HepG2 (cell line): ENCODE measurements at regions not wholly inside any gene's neighbourhood (a gene's known extent, or its start where the extent isn't known, plus 50 kb on each side); places are given as distances from the start of the nearest gene placed in this dataset.

Source experiments
- ATAD3A ChIP-seq: sonication (generic); formaldehyde crosslinking; IDR thresholded peaks from 2 replicates; pipeline ENCODE4 v1.4.0; 2020; ENCODE audit warnings: missing genetic modification reagents
- BHLHE40 ChIP-seq: IDR thresholded peaks from 2 replicates; pipeline ENCODE4 v1.6.1; 2011; ENCODE audit warnings: low read length, improper control_type of control experiment
- FOXA1 ChIP-seq, 2 experiments: fragments of 450-650 bp in 1 of 2; sonication (generic) in 1 of 2; formaldehyde crosslinking in 1 of 2; IDR thresholded peaks; 2 replicates each; pipeline versions ENCODE4 v1.4.0 to v1.6.1; 2016 to 2020; ENCODE audit warnings: missing genetic modification reagents in 1 of 2
- FOXC1 ChIP-seq: sonication (generic); formaldehyde crosslinking; IDR thresholded peaks from 2 replicates; pipeline ENCODE4 v1.8.0; 2022; ENCODE audit warnings: mild to moderate bottlenecking, missing genetic modification reagents, borderline replicate concordance
- HNF1B ChIP-seq: sonication (generic); formaldehyde crosslinking; IDR thresholded peaks from 2 replicates; pipeline ENCODE4 v1.5.1; 2020; ENCODE audit warnings: mild to moderate bottlenecking, moderate library complexity, missing genetic modification reagents
- HOXA3 ChIP-seq: sonication (generic); formaldehyde crosslinking; IDR thresholded peaks from 2 replicates; pipeline ENCODE4 v1.5.0; 2020; ENCODE audit warnings: missing genetic modification reagents
- KDM5A ChIP-seq: fragments of 200-600 bp; sonication (generic); IDR thresholded peaks from 2 replicates; pipeline ENCODE4 v1.7.0; 2018; ENCODE audit warnings: antibody characterized with exemption, mild to moderate bottlenecking, low read length, borderline replicate concordance
- KDM5B ChIP-seq: sonication (generic); formaldehyde crosslinking; IDR thresholded peaks from 2 replicates; pipeline ENCODE4 v1.4.0; 2020; ENCODE audit warnings: missing genetic modification reagents, mild to moderate bottlenecking, borderline replicate concordance
- MAFK ChIP-seq, 2 experiments: IDR thresholded peaks in 1 of 2; conservative IDR thresholded peaks in 1 of 2; 2 replicates each; pipeline ENCODE4 v1.6.1; 2011; ENCODE audit warnings: improper control_type of control experiment in 2 of 2, low read length in 2 of 2
- MEIS1 ChIP-seq: sonication (generic); formaldehyde crosslinking; IDR thresholded peaks from 2 replicates; pipeline ENCODE4 v1.9.0; 2021; ENCODE audit warnings: mild to moderate bottlenecking, missing genetic modification reagents, moderate library complexity, borderline replicate concordance
- MTF2 ChIP-seq: sonication (generic); formaldehyde crosslinking; IDR thresholded peaks from 2 replicates; pipeline ENCODE4 v1.5.0; 2020; ENCODE audit warnings: missing genetic modification reagents, borderline replicate concordance
- NR2C2 ChIP-seq: sonication (generic); formaldehyde crosslinking; IDR thresholded peaks from 2 replicates; pipeline ENCODE4 v1.4.0; 2020; ENCODE audit warnings: missing genetic modification reagents, mild to moderate bottlenecking, moderate library complexity, borderline replicate concordance
- PHF21A ChIP-seq: sonication (generic); formaldehyde crosslinking; IDR thresholded peaks from 2 replicates; pipeline ENCODE4 v1.5.0; 2020; ENCODE audit warnings: mild to moderate bottlenecking, missing genetic modification reagents
- PHF8 ChIP-seq: sonication (generic); formaldehyde crosslinking; IDR thresholded peaks from 2 replicates; pipeline ENCODE4 v1.5.0; 2020; ENCODE audit warnings: missing genetic modification reagents
- PRPF4 ChIP-seq: fragments of 200-400 bp; formaldehyde crosslinking; IDR thresholded peaks from 2 replicates; pipeline ENCODE4 v1.6.1; 2016; ENCODE audit warnings: low read length, low read depth; ENCODE audit not compliant: poor library complexity, severe bottlenecking
- RXRA ChIP-seq: sonication (generic); formaldehyde crosslinking; IDR thresholded peaks from 2 replicates; pipeline ENCODE4 v1.5.1; 2020; ENCODE audit warnings: missing genetic modification reagents
- SNAI1 ChIP-seq: sonication (generic); formaldehyde crosslinking; IDR thresholded peaks from 2 replicates; pipeline ENCODE4 v1.5.0; 2020; ENCODE audit warnings: mild to moderate bottlenecking, missing genetic modification reagents, borderline replicate concordance
- TBP ChIP-seq: sonication (generic); formaldehyde crosslinking; IDR thresholded peaks from 2 replicates; pipeline ENCODE4 v1.5.0; 2020; ENCODE audit warnings: missing genetic modification reagents
- ZNF354B ChIP-seq: sonication (generic); formaldehyde crosslinking; IDR thresholded peaks from 2 replicates; pipeline ENCODE4 v1.8.0; 2022; ENCODE audit warnings: mild to moderate bottlenecking, missing genetic modification reagents
- ZNF367 ChIP-seq: sonication (generic); formaldehyde crosslinking; IDR thresholded peaks from 2 replicates; pipeline ENCODE4 v1.4.0; 2020; ENCODE audit warnings: missing genetic modification reagents, borderline replicate concordance
- ZNF558 ChIP-seq: sonication (generic); formaldehyde crosslinking; IDR thresholded peaks from 2 replicates; pipeline ENCODE4 v1.9.0; 2022; ENCODE audit warnings: mild to moderate bottlenecking, missing genetic modification reagents, borderline replicate concordance
- ZNF619 ChIP-seq: sonication (generic); formaldehyde crosslinking; IDR thresholded peaks from 2 replicates; pipeline ENCODE4 v1.4.0; 2020; ENCODE audit warnings: mild to moderate bottlenecking, missing genetic modification reagents
- ZNF761 ChIP-seq: sonication (generic); formaldehyde crosslinking; conservative IDR thresholded peaks from 2 replicates; pipeline ENCODE4 v1.4.0; 2020; ENCODE audit warnings: mild to moderate bottlenecking, missing genetic modification reagents
- ZSCAN25 ChIP-seq: sonication (generic); formaldehyde crosslinking; IDR thresholded peaks from 2 replicates; pipeline ENCODE4 v1.8.0; 2022; ENCODE audit warnings: mild to moderate bottlenecking, missing genetic modification reagents
- TF ChIP-seq, protein P1 (sequence below): IDR thresholded peaks from 2 replicates; pipeline ENCODE4 v1.6.1; 2016
- TF ChIP-seq, protein P2 (sequence below): sonication (generic); formaldehyde crosslinking; IDR thresholded peaks from 2 replicates; pipeline ENCODE4 v1.4.0; 2020; ENCODE audit warnings: mild to moderate bottlenecking, low read depth, missing genetic modification reagents
- TF ChIP-seq, protein P3 (sequence below): sonication (generic); formaldehyde crosslinking; IDR thresholded peaks from 2 replicates; pipeline ENCODE4 v1.5.0; 2020; ENCODE audit warnings: missing genetic modification reagents

GRCh38 chr6:156686995-156687788, 90.0 kb upstream of the ARID1B start (continued):
- peak; percentile 43; the same call in 1 of the 2 replicates for TF ChIP-seq PHF21A (CRISPR knock-in tag)
- peak; percentile 66; the same call in 1 of the 2 replicates for TF ChIP-seq KDM5B (CRISPR knock-in tag)
- no peak for TF ChIP-seq MAFK (conservative IDR thresholded peaks at IDR 0.05 in 1 of 2, IDR thresholded peaks at IDR 0.05 in 1 of 2; ENCODE audit: low read length in 2 of 2)
- TF ChIP-seq RXRA, result peak; percentile 59; the same call in 1 of the 2 replicates
- no peak for TF ChIP-seq MEIS1 (CRISPR knock-in tag)
- TF ChIP-seq FOXA1 (IDR thresholded peaks at IDR 0.05), result no peak
- TF ChIP-seq FOXA1 (CRISPR knock-in tag; IDR thresholded peaks at IDR 0.05), result peak; percentile 30
- TF ChIP-seq MTF2 (CRISPR knock-in tag), result no peak
- no peak for TF ChIP-seq ZNF619 (CRISPR knock-in tag)
- peak; percentile 44; the same call in 1 of the 2 replicates for TF ChIP-seq FOXC1 (CRISPR knock-in tag)
- no peak for TF ChIP-seq HNF1B (CRISPR knock-in tag)
- no peak for TF ChIP-seq ATAD3A (CRISPR knock-in tag)
- TF ChIP-seq SNAI1 (CRISPR knock-in tag), result peak; percentile 84; the same call in 1 of the 2 replicates
- TF ChIP-seq, protein P1, sequence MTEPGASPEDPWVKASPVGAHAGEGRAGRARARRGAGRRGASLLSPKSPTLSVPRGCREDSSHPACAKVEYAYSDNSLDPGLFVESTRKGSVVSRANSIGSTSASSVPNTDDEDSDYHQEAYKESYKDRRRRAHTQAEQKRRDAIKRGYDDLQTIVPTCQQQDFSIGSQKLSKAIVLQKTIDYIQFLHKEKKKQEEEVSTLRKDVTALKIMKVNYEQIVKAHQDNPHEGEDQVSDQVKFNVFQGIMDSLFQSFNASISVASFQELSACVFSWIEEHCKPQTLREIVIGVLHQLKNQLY (CRISPR knock-in tag), result no peak
- TF ChIP-seq NR2C2 (CRISPR knock-in tag), result peak; percentile 19; the same call in 1 of the 2 replicates
- TF ChIP-seq ZNF367 (CRISPR knock-in tag), result no peak
- TF ChIP-seq PRPF4, result no peak
- TF ChIP-seq, protein P2, sequence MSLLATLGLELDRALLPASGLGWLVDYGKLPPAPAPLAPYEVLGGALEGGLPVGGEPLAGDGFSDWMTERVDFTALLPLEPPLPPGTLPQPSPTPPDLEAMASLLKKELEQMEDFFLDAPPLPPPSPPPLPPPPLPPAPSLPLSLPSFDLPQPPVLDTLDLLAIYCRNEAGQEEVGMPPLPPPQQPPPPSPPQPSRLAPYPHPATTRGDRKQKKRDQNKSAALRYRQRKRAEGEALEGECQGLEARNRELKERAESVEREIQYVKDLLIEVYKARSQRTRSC (CRISPR knock-in tag), result no peak
- TF ChIP-seq PHF8, result peak; percentile 94
- TF ChIP-seq ZNF761, result 0 out of 2 replicates have a peak, but pooled peaks have one; percentile 45
- TF ChIP-seq, protein P3, sequence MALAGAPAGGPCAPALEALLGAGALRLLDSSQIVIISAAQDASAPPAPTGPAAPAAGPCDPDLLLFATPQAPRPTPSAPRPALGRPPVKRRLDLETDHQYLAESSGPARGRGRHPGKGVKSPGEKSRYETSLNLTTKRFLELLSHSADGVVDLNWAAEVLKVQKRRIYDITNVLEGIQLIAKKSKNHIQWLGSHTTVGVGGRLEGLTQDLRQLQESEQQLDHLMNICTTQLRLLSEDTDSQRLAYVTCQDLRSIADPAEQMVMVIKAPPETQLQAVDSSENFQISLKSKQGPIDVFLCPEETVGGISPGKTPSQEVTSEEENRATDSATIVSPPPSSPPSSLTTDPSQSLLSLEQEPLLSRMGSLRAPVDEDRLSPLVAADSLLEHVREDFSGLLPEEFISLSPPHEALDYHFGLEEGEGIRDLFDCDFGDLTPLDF (CRISPR knock-in tag), result no peak
- TF ChIP-seq ZNF354B (CRISPR knock-in tag), result peak; percentile 80; the same call in 1 of the 2 replicates
- TF ChIP-seq BHLHE40, result peak; percentile 33; the same call in 1 of the 2 replicates
- TF ChIP-seq ZSCAN25, result peak; percentile 41; the same call in 1 of the 2 replicates
- TF ChIP-seq TBP (CRISPR knock-in tag), result no peak
- peak; percentile 82; the same call in 1 of the 2 replicates for TF ChIP-seq KDM5A
- peak; percentile 62; the same call in 1 of the 2 replicates for TF ChIP-seq HOXA3 (CRISPR knock-in tag)
- peak; percentile 70; the same call in 1 of the 2 replicates for TF ChIP-seq ZNF558 (CRISPR knock-in tag)
